C4-2B (cell line): ENCODE measurements at regions not wholly inside any gene's neighbourhood (a gene's known extent, or its start where the extent isn't known, plus 50 kb on each side); places are given as distances from the start of the nearest gene placed in this dataset.

Source experiments
- H3K27ac ChIP-seq: fragments of 450-650 bp; 2 replicates; pipeline ENCODE4 v1.5.1; 2017
- ZFX ChIP-seq: fragments of 450-650 bp; IDR thresholded peaks from 2 replicates; pipeline ENCODE4 v1.6.1; 2017
- TF ChIP-seq, protein P1 (sequence below): fragments of 450-650 bp; conservative IDR thresholded peaks from 2 replicates; pipeline ENCODE4 v1.5.1; 2017; ENCODE audit warnings: mild to moderate bottlenecking

- TF ChIP-seq, protein P1, sequence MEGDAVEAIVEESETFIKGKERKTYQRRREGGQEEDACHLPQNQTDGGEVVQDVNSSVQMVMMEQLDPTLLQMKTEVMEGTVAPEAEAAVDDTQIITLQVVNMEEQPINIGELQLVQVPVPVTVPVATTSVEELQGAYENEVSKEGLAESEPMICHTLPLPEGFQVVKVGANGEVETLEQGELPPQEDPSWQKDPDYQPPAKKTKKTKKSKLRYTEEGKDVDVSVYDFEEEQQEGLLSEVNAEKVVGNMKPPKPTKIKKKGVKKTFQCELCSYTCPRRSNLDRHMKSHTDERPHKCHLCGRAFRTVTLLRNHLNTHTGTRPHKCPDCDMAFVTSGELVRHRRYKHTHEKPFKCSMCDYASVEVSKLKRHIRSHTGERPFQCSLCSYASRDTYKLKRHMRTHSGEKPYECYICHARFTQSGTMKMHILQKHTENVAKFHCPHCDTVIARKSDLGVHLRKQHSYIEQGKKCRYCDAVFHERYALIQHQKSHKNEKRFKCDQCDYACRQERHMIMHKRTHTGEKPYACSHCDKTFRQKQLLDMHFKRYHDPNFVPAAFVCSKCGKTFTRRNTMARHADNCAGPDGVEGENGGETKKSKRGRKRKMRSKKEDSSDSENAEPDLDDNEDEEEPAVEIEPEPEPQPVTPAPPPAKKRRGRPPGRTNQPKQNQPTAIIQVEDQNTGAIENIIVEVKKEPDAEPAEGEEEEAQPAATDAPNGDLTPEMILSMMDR, result no peak
- TF ChIP-seq ZFX, result no peak
- H3K27ac ChIP-seq, result no peak overlapping the region
Measured at GRCh38 chr14:105853907-105854599, 327.7 kb downstream of the TMEM121 start.

DNA sequence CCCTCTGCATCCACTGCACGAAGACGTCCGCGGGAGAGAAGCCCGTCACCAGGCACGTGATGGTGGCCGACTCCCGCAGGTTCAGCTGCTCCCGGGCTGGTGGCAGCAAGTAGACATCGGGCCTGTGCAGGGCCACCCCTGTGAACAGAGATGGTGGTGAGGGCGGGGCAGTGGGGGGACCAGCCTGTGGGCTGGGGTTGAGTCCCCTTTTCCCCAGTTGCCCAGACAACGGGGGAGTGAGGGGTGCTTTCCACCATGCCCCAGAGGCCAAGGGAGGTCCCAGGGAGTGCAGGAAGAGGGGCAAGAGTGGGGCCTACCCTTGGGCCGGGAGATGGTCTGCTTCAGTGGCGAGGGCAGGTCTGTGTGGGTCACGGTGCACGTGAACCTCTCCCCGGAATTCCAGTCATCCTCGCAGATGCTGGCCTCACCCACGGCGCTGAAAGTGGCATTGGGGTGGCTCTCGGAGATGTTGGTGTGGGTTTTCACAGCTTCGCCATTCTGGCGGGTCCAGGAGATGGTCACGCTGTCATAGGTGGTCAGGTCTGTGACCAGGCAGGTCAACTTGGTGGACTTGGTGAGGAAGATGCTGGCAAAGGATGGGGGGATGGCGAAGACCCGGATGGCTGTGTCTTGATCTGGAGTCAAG is 328.3 kb downstream of the TMEM121 start:
- TF ChIP-seq, protein P1, result no peak
- TF ChIP-seq ZFX, result no peak
- H3K27ac ChIP-seq, result no peak overlapping the region

GRCh38 chr14:105855246-105855892 is 329.0 kb downstream of the TMEM121 start:
- TF ChIP-seq, protein P1, result no peak
- TF ChIP-seq ZFX, result no peak
- no peak overlapping the region for H3K27ac ChIP-seq

DNA sequence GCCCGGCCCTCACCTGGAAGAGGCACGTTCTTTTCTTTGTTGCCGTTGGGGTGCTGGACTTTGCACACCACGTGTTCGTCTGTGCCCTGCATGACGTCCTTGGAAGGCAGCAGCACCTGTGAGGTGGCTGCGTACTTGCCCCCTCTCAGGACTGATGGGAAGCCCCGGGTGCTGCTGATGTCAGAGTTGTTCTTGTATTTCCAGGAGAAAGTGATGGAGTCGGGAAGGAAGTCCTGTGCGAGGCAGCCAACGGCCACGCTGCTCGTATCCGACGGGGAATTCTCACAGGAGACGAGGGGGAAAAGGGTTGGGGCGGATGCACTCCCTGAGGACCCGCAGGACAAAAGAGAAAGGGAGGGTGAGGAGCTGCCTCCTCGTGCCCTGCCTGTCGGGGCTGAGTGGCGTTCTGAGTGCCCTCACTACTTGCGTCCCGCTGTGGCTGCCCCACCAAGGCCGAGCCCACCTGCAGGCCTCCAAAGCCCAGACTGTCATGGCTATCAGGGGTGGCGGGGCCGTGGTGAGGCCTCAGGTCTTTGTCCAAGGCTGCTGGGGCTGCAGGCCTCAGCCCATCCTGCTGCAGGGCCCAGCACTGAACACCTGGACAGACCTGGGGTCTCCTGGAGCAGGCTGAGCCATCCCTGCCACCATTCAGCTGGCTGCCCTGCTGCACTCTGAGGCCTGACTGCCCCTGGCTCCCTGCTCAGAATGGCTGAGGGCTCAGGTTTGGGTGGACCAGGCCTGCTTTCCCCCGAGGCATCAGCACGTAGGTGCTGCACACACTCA is 329.7 kb downstream of the TMEM121 start:
- TF ChIP-seq ZFX, result no peak
- TF ChIP-seq, protein P1, result no peak
- no peak overlapping the region for H3K27ac ChIP-seq

DNA sequence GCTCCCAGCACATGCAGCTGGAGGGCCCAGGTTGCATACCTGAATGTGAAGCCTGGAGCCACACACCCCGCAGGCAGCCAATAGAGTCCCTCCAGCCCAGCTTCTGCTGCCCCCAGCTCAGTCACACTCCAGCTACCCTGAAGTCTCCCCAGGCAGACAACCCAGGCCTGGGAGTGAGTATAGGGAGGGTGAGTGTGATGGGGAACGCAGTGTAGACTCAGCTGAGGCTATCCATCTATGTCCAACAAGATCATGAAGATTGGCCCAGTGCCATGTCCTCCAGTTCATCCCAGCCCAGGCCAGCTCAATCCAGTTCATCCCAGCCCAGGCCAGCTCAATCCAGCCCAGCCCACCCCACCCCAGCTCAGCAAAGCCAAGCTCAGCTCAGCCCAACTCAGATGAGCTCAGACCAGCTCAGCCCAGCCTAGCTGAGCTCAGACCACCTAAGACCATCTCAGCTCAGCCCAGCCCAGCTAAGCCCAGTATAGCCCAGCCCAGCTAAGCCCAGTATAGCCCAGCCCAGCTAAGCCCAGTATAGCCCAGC is 330.4 kb downstream of the TMEM121 start:
- TF ChIP-seq, protein P1, result no peak
- no peak for TF ChIP-seq ZFX
- no peak overlapping the region for H3K27ac ChIP-seq

- TF ChIP-seq, protein P1, result no peak
- no peak for TF ChIP-seq ZFX
- H3K27ac ChIP-seq, result no peak overlapping the region
Measured at GRCh38 chr14:105857220-105857825, 330.9 kb downstream of the TMEM121 start.
